IMR-90 (cell line): ENCODE measurements at regions not wholly inside any gene's neighbourhood (a gene's known extent, or its start where the extent isn't known, plus 50 kb on each side); places are given as distances from the start of the nearest gene placed in this dataset.
"Not testable (repeated sequence)": the region's sequence is repeated elsewhere in the genome, so short reads cannot be mapped to it uniquely, and the experiment has no call there.

ENCODE experiments used
- ATAC-seq: fragments of 200-7000 bp; cut with Tn5 transposase; 2 replicates; pipeline ENCODE4 v1.9.1; 2020; ENCODE audit warnings: low read depth, mild to moderate bottlenecking, moderate library complexity
- BruUV-seq: library from RNA; stranded (reverse); fragments of 400-500 nt; replicated peaks from 2 replicates; lab custom pipeline; 2021; lab: Mats Ljungman, UMichigan
- CTCF ChIA-PET: fragments of 300-600 bp; formaldehyde crosslinking; extraction: SDS; loops from one replicate; lab custom pipeline; 2021; ENCODE audit warnings: antibody characterized with exemption; lab: Yijun Ruan, JAX
- POLR2A ChIA-PET: fragments of 300-600 bp; sonication (Branson Sonifier 250); formaldehyde crosslinking; loops from one replicate; lab custom pipeline; 2022; ENCODE audit warnings: antibody characterized with exemption; ENCODE audit not compliant: unreplicated experiment; lab: Charles Lee
- DNase-seq: peaks from one replicate; pipeline ENCODE4 v3.0.0; 2013
- H2AFZ ChIP-seq: replicated peaks from 2 replicates; pipeline ENCODE3; 2013; ENCODE audit warnings: low read length, mild to moderate bottlenecking; ENCODE audit not compliant: poor library complexity
- H2AK5ac ChIP-seq: 2 replicates; pipeline ENCODE4 v1.6.1; 2013; ENCODE audit warnings: low read depth, low read length, inconsistent platforms
- H2AK9ac ChIP-seq: replicated peaks from 2 replicates; pipeline ENCODE3; 2013; ENCODE audit warnings: mild to moderate bottlenecking, low read depth, low read length, moderate library complexity; ENCODE audit not compliant: poor library complexity
- H2BK120ac ChIP-seq: 2 replicates; pipeline ENCODE4 v1.6.1; 2013; ENCODE audit warnings: low read depth, low read length, inconsistent platforms
- H2BK15ac ChIP-seq: 3 replicates; pipeline ENCODE4 v1.6.1; 2013; ENCODE audit warnings: low read depth, low read length, inconsistent platforms
- H2BK20ac ChIP-seq: 2 replicates; pipeline ENCODE4 v1.6.1; 2013; ENCODE audit warnings: low read depth, mild to moderate bottlenecking, inconsistent platforms, low read length, moderate library complexity
- H2BK5ac ChIP-seq: 2 replicates; pipeline ENCODE4 v1.6.1; 2013; ENCODE audit warnings: mild to moderate bottlenecking, low read depth, low read length, inconsistent platforms; ENCODE audit not compliant: poor library complexity, severe bottlenecking
- H3K14ac ChIP-seq: replicated peaks from 2 replicates; pipeline ENCODE4 v1.6.1; 2013; ENCODE audit warnings: low read depth, low read length, inconsistent platforms
- H3K18ac ChIP-seq: 2 replicates; pipeline ENCODE4 v1.6.1; 2013; ENCODE audit warnings: low read depth, low read length, control low read depth
- H3K23ac ChIP-seq: 2 replicates; pipeline ENCODE4 v1.6.1; 2013; ENCODE audit warnings: low read depth, low read length, inconsistent platforms
- H3K27ac ChIP-seq: 2 replicates; pipeline ENCODE4 v1.5.1; 2013; ENCODE audit warnings: mild to moderate bottlenecking, control low read depth, low read length; ENCODE audit not compliant: insufficient read depth
- H3K27me3 ChIP-seq: 2 replicates; pipeline ENCODE4 v1.6.1; 2013; ENCODE audit warnings: low read length; ENCODE audit not compliant: control insufficient read depth, insufficient read depth
- H3K36me3 ChIP-seq: 2 replicates; pipeline ENCODE4 v1.6.1; 2013; ENCODE audit warnings: low read length, mixed read lengths; ENCODE audit not compliant: control insufficient read depth, insufficient read depth
- H3K4ac ChIP-seq: 2 replicates; pipeline ENCODE4 v1.6.1; 2013; ENCODE audit warnings: low read depth, low read length, inconsistent platforms
- H3K4me1 ChIP-seq: 2 replicates; pipeline ENCODE4 v1.6.1; 2013; ENCODE audit warnings: low read length, mixed read lengths; ENCODE audit not compliant: control insufficient read depth, insufficient read depth
- H3K4me2 ChIP-seq: 2 replicates; pipeline ENCODE4 v1.6.1; 2013; ENCODE audit warnings: low read depth, mild to moderate bottlenecking, control low read depth, low read length, moderate library complexity
- H3K4me3 ChIP-seq: 2 replicates; pipeline ENCODE4 v1.5.1; 2013; ENCODE audit warnings: low read depth, mild to moderate bottlenecking, control low read depth, low read length, moderate library complexity; ENCODE audit not compliant: insufficient read depth
- H3K56ac ChIP-seq: 2 replicates; pipeline ENCODE4 v1.6.1; 2013; ENCODE audit warnings: low read length, inconsistent platforms; ENCODE audit not compliant: insufficient read depth; ENCODE audit errors: extremely low read depth
- H3K79me1 ChIP-seq, 2 experiments: 2 replicates each; pipeline ENCODE4 v1.6.1; 2013; ENCODE audit warnings: low read length in 2 of 2, inconsistent platforms in 1 of 2, low read depth in 1 of 2
- H3K9ac ChIP-seq: 2 replicates; pipeline ENCODE4 v1.6.1; 2013; ENCODE audit warnings: low read depth, low read length, control low read depth
- H3K9me1 ChIP-seq: 2 replicates; pipeline ENCODE4 v1.6.1; 2013; ENCODE audit warnings: low read length, inconsistent platforms; ENCODE audit not compliant: insufficient read depth
- H3K9me3 ChIP-seq: 2 replicates; pipeline ENCODE4 v1.6.1; 2013; ENCODE audit warnings: low read length; ENCODE audit not compliant: control insufficient read depth, insufficient read depth
- H4K20me1 ChIP-seq: 2 replicates; pipeline ENCODE4 v1.6.1; 2013; ENCODE audit warnings: low read length, inconsistent platforms; ENCODE audit not compliant: insufficient read depth
- H4K5ac ChIP-seq: 2 replicates; pipeline ENCODE4 v1.6.1; 2013; ENCODE audit warnings: mild to moderate bottlenecking, low read depth, low read length, control low read depth
- H4K8ac ChIP-seq, 2 experiments: 2 replicates each; pipeline ENCODE4 v1.6.1; 2013; ENCODE audit warnings: low read depth in 2 of 2, low read length in 2 of 2, control low read depth in 1 of 2, inconsistent platforms in 1 of 2
- H4K91ac ChIP-seq: 2 replicates; pipeline ENCODE4 v1.6.1; 2013; ENCODE audit warnings: low read depth, low read length, inconsistent platforms; ENCODE audit not compliant: insufficient read depth
- WGBS, 2 experiments: methylation state at CpG; one replicate each; pipeline versions ENCODE4 v1.1.5 to v1.1.7; 2013; ENCODE audit warnings: missing lambda C conversion rate in 2 of 2; ENCODE audit not compliant: insufficient read length in 1 of 2; ENCODE audit errors: extremely low coverage in 2 of 2; 5-methylcytosine and 5-hydroxymethylcytosine counted together
- dilution Hi-C: fragments of 300-500 bp; cut with HindIII; formaldehyde crosslinking; loops from one replicate; pipeline ENCODE4 v1.14.3; 2018; ENCODE audit warnings: low sequenced_read_pairs; ENCODE audit not compliant: unreplicated experiment
- in situ Hi-C: fragments of 300-500 bp; cut with MboI; formaldehyde crosslinking; loops from 3 replicates; pipeline ENCODE4 v1.14.3; 2019; ENCODE audit warnings: low sequenced_read_pairs, inconsistent platforms, mixed read lengths
- intact Hi-C: fragments of 100-400 bp; cut with micrococcal nuclease; formaldehyde crosslinking; loops from 2 replicates; pipeline ENCODE4 v1.10.0; 2022

DNA sequence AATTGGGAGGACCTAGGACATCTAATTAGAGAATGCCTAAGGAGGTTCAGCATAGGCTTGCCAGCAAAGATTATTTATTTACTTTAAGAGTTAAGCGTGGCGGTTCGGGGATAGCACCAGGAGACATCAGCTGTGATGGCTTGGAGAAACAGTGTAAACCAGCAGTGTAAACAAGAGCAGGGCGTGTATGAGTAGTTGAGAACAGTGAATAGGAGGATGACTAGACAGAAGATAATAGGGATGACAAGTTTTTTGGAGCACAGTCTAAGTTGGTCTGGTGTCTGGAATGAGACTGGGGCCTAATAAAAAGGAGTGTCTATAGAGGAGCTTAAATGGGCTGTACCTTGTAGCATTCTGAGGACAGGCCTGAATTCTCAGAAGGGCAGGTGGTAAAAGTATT lies 338.4 kb upstream of the HTR1E start:
- ATAC-seq, BruUV-seq, H3K4me2 ChIP-seq: not testable (repeated sequence)

More for the DNA sequence above, 338.4 kb upstream of the HTR1E start:
- POLR2A ChIA-PET, DNase-seq, H2BK20ac ChIP-seq, dilution Hi-C loops, H3K23ac ChIP-seq, H2AK9ac ChIP-seq, intact Hi-C loops, H3K14ac ChIP-seq, H4K8ac ChIP-seq, H4K91ac ChIP-seq, H2BK15ac ChIP-seq, H2BK120ac ChIP-seq, H2AK5ac ChIP-seq, H3K36me3 ChIP-seq, CTCF ChIA-PET, H3K4me3 ChIP-seq, H3K4ac ChIP-seq, H3K79me1 ChIP-seq, H4K5ac ChIP-seq, in situ Hi-C loops, H3K18ac ChIP-seq, H3K4me1 ChIP-seq, H3K27me3 ChIP-seq, H3K9ac ChIP-seq, H2AFZ ChIP-seq, H3K9me3 ChIP-seq, H3K9me1 ChIP-seq, H4K20me1 ChIP-seq, H2BK5ac ChIP-seq, H3K56ac ChIP-seq, H3K27ac ChIP-seq: not testable (repeated sequence)
- WGBS, 2 experiments, result 4% methylated on average over 4 of the region's 4 CpGs; no CpG with 5 or more reads in 1 of the 2 experiments
